OCI-LY3 (cell line): ENCODE measurements at regions not wholly inside any gene's neighbourhood (a gene's known extent, or its start where the extent isn't known, plus 50 kb on each side); places are given as distances from the start of the nearest gene placed in this dataset.

ENCODE experiments used
- CTCF ChIP-seq: fragments of 200-600, 300-600 bp; sonication (generic); IDR thresholded peaks from 2 replicates; pipeline ENCODE4 v1.5.1; 2014; ENCODE audit warnings: antibody characterized with exemption, low read length, low read depth
- EZH2phosphoT487 ChIP-seq: fragments of 200-600 bp; shearing (Covaris generic); IDR thresholded peaks from 2 replicates; pipeline ENCODE4 v1.6.1; 2018; ENCODE audit warnings: antibody characterized with exemption, mixed run types, low read depth

GRCh38 chr14:40221428-40221827 is 789.2 kb upstream of the FBXO33 start:
- TF ChIP-seq CTCF, result no peak
- TF ChIP-seq EZH2phosphoT487, result no peak
